ENCODE measurements at regions not wholly inside any gene's neighbourhood (a gene's known extent, or its start where the extent isn't known, plus 50 kb on each side); places are given as distances from the start of the nearest gene placed in this dataset.

- DNase-seq (no peak), ATAC-seq (no peak)
- H3K27ac Mint-ChIP-seq = no peak overlapping the region
- no peaks in the 10 kb centered on the region for H3K27me3 Mint-ChIP-seq
- no peaks in the 10 kb centered on the region for H3K4me1 Mint-ChIP-seq
- no peak overlapping the region for H3K4me3 Mint-ChIP-seq
- CTCF ChIA-PET = interaction anchor here (0.7 kb wide), 1 partner anchor 13 kb away, joined by 4 read pairs; no protein-coding TSS in a partner anchor
- POLR2A ChIA-PET = no interaction called here
- peaks cover 6% of the 10 kb centered on the region for H3K9me3 Mint-ChIP-seq (ENCODE audit: low read depth)
- H3K36me3 Mint-ChIP-seq (ENCODE audit: low read depth) = no peaks in the 10 kb centered on the region
- intact Hi-C loops (cut with DNase I, micrococcal nuclease) = no loop called here
Measured at GRCh38 chr12:124663771-124664366, 96.5 kb upstream of the NCOR2 start.

GRCh38 chr12:124663206-124663605 lies 95.8 kb upstream of the NCOR2 start:
- POLR2A ChIA-PET = no interaction called here
- H3K4me3 Mint-ChIP-seq = no peak overlapping the region
- CTCF ChIA-PET = interaction anchor here (0.7 kb wide), 2 partner anchors 12 to 739 kb away, joined by 3 to 4 read pairs; no protein-coding TSS in a partner anchor
- ATAC-seq (no peak), DNase-seq (no peak)
- H3K4me1 Mint-ChIP-seq = no peaks in the 10 kb centered on the region
- H3K27me3 Mint-ChIP-seq = no peaks in the 10 kb centered on the region
- peaks cover 6% of the 10 kb centered on the region for H3K9me3 Mint-ChIP-seq (ENCODE audit: low read depth)
- no peaks in the 10 kb centered on the region for H3K36me3 Mint-ChIP-seq (ENCODE audit: low read depth)
- H3K27ac Mint-ChIP-seq = no peak overlapping the region
- intact Hi-C loops (cut with DNase I, micrococcal nuclease) = no loop called here

- H3K4me1 Mint-ChIP-seq = no peaks in the 10 kb centered on the region
- peaks cover 1% of the 10 kb centered on the region for H3K9me3 Mint-ChIP-seq (ENCODE audit: low read depth)
- no peaks in the 10 kb centered on the region for H3K27me3 Mint-ChIP-seq
- CTCF ChIA-PET = no interaction called here
- no peaks in the 10 kb centered on the region for H3K36me3 Mint-ChIP-seq (ENCODE audit: low read depth)
- intact Hi-C loops (cut with DNase I, micrococcal nuclease) = no loop called here
- POLR2A ChIA-PET = no interaction called here
- ATAC-seq (no peak), DNase-seq (no peak)
- H3K27ac Mint-ChIP-seq = no peak overlapping the region
- H3K4me3 Mint-ChIP-seq = no peak overlapping the region
Measured at GRCh38 chr12:124661341-124661740, 93.9 kb upstream of the NCOR2 start.

GRCh38 chr12:124660851-124661250 lies 93.4 kb upstream of the NCOR2 start:
- H3K4me3 Mint-ChIP-seq = no peak overlapping the region
- CTCF ChIA-PET = interaction anchor here (0.8 kb wide), 1 partner anchor 9 kb away, joined by 3 read pairs; no protein-coding TSS in a partner anchor
- H3K36me3 Mint-ChIP-seq (ENCODE audit: low read depth) = no peaks in the 10 kb centered on the region
- POLR2A ChIA-PET = no interaction called here
- H3K27me3 Mint-ChIP-seq = no peaks in the 10 kb centered on the region
- intact Hi-C loops (cut with DNase I, micrococcal nuclease) = no loop called here
- H3K27ac Mint-ChIP-seq = no peak overlapping the region
- no peaks in the 10 kb centered on the region for H3K4me1 Mint-ChIP-seq
- DNase-seq (no peak), ATAC-seq (no peak)
- no peaks in the 10 kb centered on the region for H3K9me3 Mint-ChIP-seq (ENCODE audit: low read depth)

- no peak for DNase-seq
- Mint-ChIP-seq H3K4me3 (no peak overlapping the region), H3K27ac (no peak overlapping the region), H3K4me1 (no peaks in the 10 kb centered on the region), H3K27me3 (no peaks in the 10 kb centered on the region), H3K9me3 (ENCODE audit: low read depth) (no peaks in the 10 kb centered on the region), H3K36me3 (ENCODE audit: low read depth) (no peaks in the 10 kb centered on the region)
- ATAC-seq = no peak
- ChIA-PET POLR2A (interaction anchor here (0.6 kb wide), 1 partner anchor 20 kb away, joined by 3 read pairs; no protein-coding TSS in a partner anchor), CTCF (no interaction called here)
- intact Hi-C loops (cut with DNase I, micrococcal nuclease) = no loop called here
Measured at GRCh38 chr12:124658806-124659402, 91.5 kb upstream of the NCOR2 start.

GRCh38 chr12:124658302-124658701 lies 90.9 kb upstream of the NCOR2 start:
- Mint-ChIP-seq H3K4me1 (no peaks in the 10 kb centered on the region), H3K36me3 (ENCODE audit: low read depth) (no peaks in the 10 kb centered on the region), H3K27me3 (peaks cover 2% of the 10 kb centered on the region), H3K9me3 (ENCODE audit: low read depth) (no peaks in the 10 kb centered on the region), H3K27ac (no peak overlapping the region), H3K4me3 (no peak overlapping the region)
- POLR2A ChIA-PET = interaction anchor here (0.6 kb wide), 1 partner anchor 20 kb away, joined by 3 read pairs; no protein-coding TSS in a partner anchor
- intact Hi-C loops (cut with DNase I, micrococcal nuclease) = no loop called here
- CTCF ChIA-PET = no interaction called here
- ATAC-seq = no peak
- no peak for DNase-seq

GRCh38 chr12:124656947-124657434 lies 89.6 kb upstream of the NCOR2 start:
- Mint-ChIP-seq H3K36me3 (ENCODE audit: low read depth) (no peaks in the 10 kb centered on the region), H3K4me1 (no peaks in the 10 kb centered on the region), H3K4me3 (no peak overlapping the region), H3K27me3 (peaks cover 3% of the 10 kb centered on the region), H3K9me3 (ENCODE audit: low read depth) (no peaks in the 10 kb centered on the region), H3K27ac (no peak overlapping the region)
- ChIA-PET CTCF (interaction anchor here (1.1 kb wide), 1 partner anchor 213 kb away, joined by 3 read pairs; no protein-coding TSS in a partner anchor), POLR2A (no interaction called here)
- DNase-seq (no peak), ATAC-seq (no peak)
- intact Hi-C loops (cut with DNase I, micrococcal nuclease) = no loop called here

- H3K27me3 Mint-ChIP-seq = peaks cover 3% of the 10 kb centered on the region
- intact Hi-C loops (cut with DNase I, micrococcal nuclease) = no loop called here
- POLR2A ChIA-PET = no interaction called here
- H3K4me1 Mint-ChIP-seq = no peaks in the 10 kb centered on the region
- ATAC-seq = no peak
- no peaks in the 10 kb centered on the region for H3K36me3 Mint-ChIP-seq (ENCODE audit: low read depth)
- no peak overlapping the region for H3K4me3 Mint-ChIP-seq
- DNase-seq = no peak
- H3K27ac Mint-ChIP-seq = no peak overlapping the region
- H3K9me3 Mint-ChIP-seq (ENCODE audit: low read depth) = no peaks in the 10 kb centered on the region
- CTCF ChIA-PET = interaction anchor here (0.6 kb wide), 1 partner anchor 63 kb away, joined by 3 read pairs; no protein-coding TSS in a partner anchor
Measured at GRCh38 chr12:124655698-124656516, 88.5 kb upstream of the NCOR2 start.

GRCh38 chr12:124655048-124655697 lies 87.8 kb upstream of the NCOR2 start:
- CTCF ChIA-PET = interaction anchor here (0.6 kb wide), 1 partner anchor 64 kb away, joined by 3 read pairs; no protein-coding TSS in a partner anchor
- no peaks in the 10 kb centered on the region for H3K9me3 Mint-ChIP-seq (ENCODE audit: low read depth)
- no peaks in the 10 kb centered on the region for H3K4me1 Mint-ChIP-seq
- ATAC-seq (no peak), DNase-seq (no peak)
- H3K27me3 Mint-ChIP-seq = peaks cover 3% of the 10 kb centered on the region
- no peak overlapping the region for H3K4me3 Mint-ChIP-seq
- intact Hi-C loops (cut with DNase I, micrococcal nuclease) = no loop called here
- H3K36me3 Mint-ChIP-seq (ENCODE audit: low read depth) = no peaks in the 10 kb centered on the region
- POLR2A ChIA-PET = no interaction called here
- H3K27ac Mint-ChIP-seq = no peak overlapping the region

GRCh38 chr12:124654666-124655047 lies 87.2 kb upstream of the NCOR2 start:
- CTCF ChIA-PET = no interaction called here
- peaks cover 3% of the 10 kb centered on the region for H3K27me3 Mint-ChIP-seq
- no peak for DNase-seq
- H3K4me1 Mint-ChIP-seq = no peaks in the 10 kb centered on the region
- H3K4me3 Mint-ChIP-seq = no peak overlapping the region
- POLR2A ChIA-PET = no interaction called here
- H3K9me3 Mint-ChIP-seq (ENCODE audit: low read depth) = no peaks in the 10 kb centered on the region
- intact Hi-C loops (cut with DNase I, micrococcal nuclease) = no loop called here
- no peak for ATAC-seq
- H3K36me3 Mint-ChIP-seq (ENCODE audit: low read depth) = no peaks in the 10 kb centered on the region
- no peak overlapping the region for H3K27ac Mint-ChIP-seq

- no peak overlapping the region for H3K27ac Mint-ChIP-seq
- CTCF ChIA-PET = no interaction called here
Measured at GRCh38 chr12:124653169-124653931, 85.9 kb upstream of the NCOR2 start.

More at GRCh38 chr12:124653169-124653931, 85.9 kb upstream of the NCOR2 start:
- Mint-ChIP-seq H3K9me3 (ENCODE audit: low read depth) (peaks cover 6% of the 10 kb centered on the region), H3K36me3 (ENCODE audit: low read depth) (peaks cover 4% of the 10 kb centered on the region), H3K4me1 (no peaks in the 10 kb centered on the region), H3K27me3 (peaks cover 3% of the 10 kb centered on the region), H3K4me3 (no peak overlapping the region)
- POLR2A ChIA-PET = no interaction called here
- intact Hi-C loops (cut with DNase I, micrococcal nuclease) = no loop called here
- DNase-seq (no peak), ATAC-seq (no peak)

All from activated CD4-positive, alpha-beta T cell treated with anti-CD3 and anti-CD28 coated beads for 36 hours (primary cell).